ENCODE measurements at regions not wholly inside any gene's neighbourhood (a gene's known extent, or its start where the extent isn't known, plus 50 kb on each side); places are given as distances from the start of the nearest gene placed in this dataset.

DNA sequence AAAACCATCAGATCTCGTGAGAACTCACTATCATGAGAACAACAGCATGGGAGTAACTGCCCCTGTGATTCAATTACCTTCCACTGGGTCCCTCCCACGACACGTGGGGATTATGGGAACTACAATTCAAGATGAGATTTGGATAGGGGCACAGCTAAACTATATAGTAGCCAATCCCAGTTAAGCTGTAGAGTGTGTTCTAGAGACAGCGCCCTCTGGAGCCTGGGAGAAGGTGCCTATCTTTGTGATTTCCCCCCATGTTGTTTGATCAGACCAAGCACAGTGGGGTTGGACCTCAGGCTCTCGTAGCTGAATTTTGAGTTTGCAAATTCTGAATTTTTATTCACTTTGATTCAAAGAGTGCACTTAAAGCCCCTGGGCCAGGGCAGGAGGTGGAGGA is 108.2 kb upstream of the TWIST2 start:
- H3K9ac ChIP-seq (ENCODE audit: low read length): no peak overlapping the region
- H2AFZ ChIP-seq (ENCODE audit: low read length): no peak overlapping the region
- TF ChIP-seq, protein P1, sequence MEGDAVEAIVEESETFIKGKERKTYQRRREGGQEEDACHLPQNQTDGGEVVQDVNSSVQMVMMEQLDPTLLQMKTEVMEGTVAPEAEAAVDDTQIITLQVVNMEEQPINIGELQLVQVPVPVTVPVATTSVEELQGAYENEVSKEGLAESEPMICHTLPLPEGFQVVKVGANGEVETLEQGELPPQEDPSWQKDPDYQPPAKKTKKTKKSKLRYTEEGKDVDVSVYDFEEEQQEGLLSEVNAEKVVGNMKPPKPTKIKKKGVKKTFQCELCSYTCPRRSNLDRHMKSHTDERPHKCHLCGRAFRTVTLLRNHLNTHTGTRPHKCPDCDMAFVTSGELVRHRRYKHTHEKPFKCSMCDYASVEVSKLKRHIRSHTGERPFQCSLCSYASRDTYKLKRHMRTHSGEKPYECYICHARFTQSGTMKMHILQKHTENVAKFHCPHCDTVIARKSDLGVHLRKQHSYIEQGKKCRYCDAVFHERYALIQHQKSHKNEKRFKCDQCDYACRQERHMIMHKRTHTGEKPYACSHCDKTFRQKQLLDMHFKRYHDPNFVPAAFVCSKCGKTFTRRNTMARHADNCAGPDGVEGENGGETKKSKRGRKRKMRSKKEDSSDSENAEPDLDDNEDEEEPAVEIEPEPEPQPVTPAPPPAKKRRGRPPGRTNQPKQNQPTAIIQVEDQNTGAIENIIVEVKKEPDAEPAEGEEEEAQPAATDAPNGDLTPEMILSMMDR (IDR thresholded peaks at IDR 0.05; ENCODE audit: low read length): no peak
- TF ChIP-seq EZH2 (optimal IDR thresholded peaks at IDR 0.05; ENCODE audit: low read depth, low read length): no peak
- H3K36me3 ChIP-seq (replicated peaks; ENCODE audit: insufficient read depth, low read length): no peaks in the 10 kb centered on the region
- H3K4me3 ChIP-seq (ENCODE audit: low read length): no peak overlapping the region
- H4K20me1 ChIP-seq (ENCODE audit: insufficient read depth, low read length): no peaks in the 10 kb centered on the region
- H3K4me1 ChIP-seq (ENCODE audit: low read length): no peaks in the 10 kb centered on the region
- no peaks in the 10 kb centered on the region for H3K27me3 ChIP-seq (replicated peaks; ENCODE audit: insufficient read depth, low read length)
- H3K4me2 ChIP-seq (ENCODE audit: low read depth, low read length): no peak overlapping the region
- no peaks in the 10 kb centered on the region for H3K9me3 ChIP-seq (replicated peaks; ENCODE audit: insufficient read depth, low read length)
- H3K79me2 ChIP-seq (ENCODE audit: low read length): no peaks in the 10 kb centered on the region
- H3F3A ChIP-seq (ENCODE audit: insufficient read depth, low read length): no peaks in the 10 kb centered on the region
- H3K27ac ChIP-seq (ENCODE audit: low read length): no peak overlapping the region
- H3K9me2 ChIP-seq (replicated peaks; ENCODE audit: insufficient read depth, low read length): no peaks in the 10 kb centered on the region
- DNase-seq: no peak

GRCh38 chr2:238741277-238741676 is 106.6 kb upstream of the TWIST2 start:
- Histone ChIP-seq H3K36me3 (replicated peaks; ENCODE audit: insufficient read depth, low read length) (no peaks in the 10 kb centered on the region), H3K4me2 (ENCODE audit: low read depth, low read length) (no peak overlapping the region), H3K79me2 (ENCODE audit: low read length) (no peaks in the 10 kb centered on the region), H3K27me3 (replicated peaks; ENCODE audit: insufficient read depth, low read length) (no peaks in the 10 kb centered on the region), H3K27ac (ENCODE audit: low read length) (no peak overlapping the region), H3K9me3 (replicated peaks; ENCODE audit: insufficient read depth, low read length) (no peaks in the 10 kb centered on the region), H3K4me3 (ENCODE audit: low read length) (no peak overlapping the region), H3K9ac (ENCODE audit: low read length) (no peak overlapping the region), H2AFZ (ENCODE audit: low read length) (no peak overlapping the region), H3F3A (ENCODE audit: insufficient read depth, low read length) (no peaks in the 10 kb centered on the region), H4K20me1 (ENCODE audit: insufficient read depth, low read length) (no peaks in the 10 kb centered on the region), H3K9me2 (replicated peaks; ENCODE audit: insufficient read depth, low read length) (no peaks in the 10 kb centered on the region), H3K4me1 (ENCODE audit: low read length) (no peaks in the 10 kb centered on the region)
- no peak for DNase-seq
- TF ChIP-seq, protein P1 (IDR thresholded peaks at IDR 0.05; ENCODE audit: low read length): no peak
- TF ChIP-seq EZH2 (optimal IDR thresholded peaks at IDR 0.05; ENCODE audit: low read depth, low read length): no peak
- no peak for TF ChIP-seq EZH2phosphoT487 (IDR thresholded peaks at IDR 0.05; ENCODE audit: low read length)

GRCh38 chr2:238742066-238742465 is 105.8 kb upstream of the TWIST2 start:
- Histone ChIP-seq H3K4me2 (ENCODE audit: low read depth, low read length) (no peak overlapping the region), H3K4me3 (ENCODE audit: low read length) (no peak overlapping the region), H4K20me1 (ENCODE audit: insufficient read depth, low read length) (no peaks in the 10 kb centered on the region), H3K27me3 (replicated peaks; ENCODE audit: insufficient read depth, low read length) (no peaks in the 10 kb centered on the region), H3F3A (ENCODE audit: insufficient read depth, low read length) (no peaks in the 10 kb centered on the region), H3K27ac (ENCODE audit: low read length) (no peak overlapping the region), H3K4me1 (ENCODE audit: low read length) (no peaks in the 10 kb centered on the region), H3K9me3 (replicated peaks; ENCODE audit: insufficient read depth, low read length) (no peaks in the 10 kb centered on the region), H3K9ac (ENCODE audit: low read length) (no peak overlapping the region), H3K36me3 (replicated peaks; ENCODE audit: insufficient read depth, low read length) (no peaks in the 10 kb centered on the region), H3K9me2 (replicated peaks; ENCODE audit: insufficient read depth, low read length) (no peaks in the 10 kb centered on the region), H2AFZ (ENCODE audit: low read length) (no peak overlapping the region), H3K79me2 (ENCODE audit: low read length) (no peaks in the 10 kb centered on the region)
- no peak for TF ChIP-seq EZH2phosphoT487 (IDR thresholded peaks at IDR 0.05; ENCODE audit: low read length)
- no peak for DNase-seq

- Histone ChIP-seq H3K9ac (ENCODE audit: low read length) (no peak overlapping the region), H4K20me1 (ENCODE audit: insufficient read depth, low read length) (no peaks in the 10 kb centered on the region), H3K27me3 (replicated peaks; ENCODE audit: insufficient read depth, low read length) (no peaks in the 10 kb centered on the region), H3K9me2 (replicated peaks; ENCODE audit: insufficient read depth, low read length) (no peaks in the 10 kb centered on the region), H2AFZ (ENCODE audit: low read length) (no peak overlapping the region), H3K36me3 (replicated peaks; ENCODE audit: insufficient read depth, low read length) (no peaks in the 10 kb centered on the region), H3K79me2 (ENCODE audit: low read length) (no peaks in the 10 kb centered on the region), H3K4me1 (ENCODE audit: low read length) (no peaks in the 10 kb centered on the region), H3K27ac (ENCODE audit: low read length) (no peak overlapping the region), H3K4me2 (ENCODE audit: low read depth, low read length) (no peak overlapping the region), H3K4me3 (ENCODE audit: low read length) (no peak overlapping the region), H3K9me3 (replicated peaks; ENCODE audit: insufficient read depth, low read length) (no peaks in the 10 kb centered on the region), H3F3A (ENCODE audit: insufficient read depth, low read length) (no peaks in the 10 kb centered on the region)
- TF ChIP-seq, protein P1 (IDR thresholded peaks at IDR 0.05; ENCODE audit: low read length): no peak
- TF ChIP-seq EZH2phosphoT487 (IDR thresholded peaks at IDR 0.05; ENCODE audit: low read length): no peak
- TF ChIP-seq EZH2 (optimal IDR thresholded peaks at IDR 0.05; ENCODE audit: low read depth, low read length): no peak
- no peak for DNase-seq
Measured at GRCh38 chr2:238742664-238743063, 105.2 kb upstream of the TWIST2 start.
